Hematopoietic multipotent progenitor cell (in vitro differentiated cells): ENCODE measurements at regions not wholly inside any gene's neighbourhood (a gene's known extent, or its start where the extent isn't known, plus 50 kb on each side); places are given as distances from the start of the nearest gene placed in this dataset.
"Not testable (repeated sequence)": the region's sequence is repeated elsewhere in the genome, so short reads cannot be mapped to it uniquely, and the experiment has no call there.

ENCODE experiments used
- DNase-seq, 3 donors: peaks; one replicate each; pipeline ENCODE4 v3.0.0-alpha.2; 2011 to 2015; ENCODE audit warnings: low read depth in 2 of 3, low spot score in 2 of 3

- DNase-seq, result no peak
Observed at GRCh38 chr4:147220833-147221232, 260.1 kb upstream of the EDNRA start.

DNA sequence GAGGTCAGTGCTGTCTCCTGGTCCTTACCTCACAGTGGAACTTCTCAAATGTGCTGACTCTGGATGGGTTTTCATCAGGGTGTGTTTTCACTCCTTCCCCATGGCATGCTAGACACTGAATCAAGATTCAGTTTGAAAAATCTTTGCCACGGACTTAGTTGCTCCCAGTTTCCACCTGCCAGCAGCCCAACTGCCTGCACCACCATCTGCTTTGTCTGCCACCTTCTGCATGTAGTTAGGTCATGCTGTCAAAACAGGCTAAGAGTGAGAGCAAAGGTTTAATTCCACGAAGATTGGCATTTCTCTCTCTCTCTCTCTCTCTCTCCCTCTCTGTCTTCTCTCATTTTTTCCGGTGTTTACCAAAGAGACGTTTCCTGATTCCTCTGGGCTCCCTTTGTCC is 258.0 kb upstream of the EDNRA start:
- no peak for DNase-seq

GRCh38 chr4:147223576-147223975 is 257.3 kb upstream of the EDNRA start:
- no peak for DNase-seq

- no peak for DNase-seq
Observed at GRCh38 chr4:147236806-147237205, 244.1 kb upstream of the EDNRA start.

GRCh38 chr4:147244786-147245185 is 236.1 kb upstream of the EDNRA start:
- no peak for DNase-seq

- DNase-seq, result no peak
Observed at GRCh38 chr4:147246096-147246495, 234.8 kb upstream of the EDNRA start.

GRCh38 chr4:147246528-147246927 is 234.4 kb upstream of the EDNRA start:
- DNase-seq, result not testable (repeated sequence)

- DNase-seq, result no peak
Observed at GRCh38 chr4:147247579-147247978, 233.3 kb upstream of the EDNRA start.

DNA sequence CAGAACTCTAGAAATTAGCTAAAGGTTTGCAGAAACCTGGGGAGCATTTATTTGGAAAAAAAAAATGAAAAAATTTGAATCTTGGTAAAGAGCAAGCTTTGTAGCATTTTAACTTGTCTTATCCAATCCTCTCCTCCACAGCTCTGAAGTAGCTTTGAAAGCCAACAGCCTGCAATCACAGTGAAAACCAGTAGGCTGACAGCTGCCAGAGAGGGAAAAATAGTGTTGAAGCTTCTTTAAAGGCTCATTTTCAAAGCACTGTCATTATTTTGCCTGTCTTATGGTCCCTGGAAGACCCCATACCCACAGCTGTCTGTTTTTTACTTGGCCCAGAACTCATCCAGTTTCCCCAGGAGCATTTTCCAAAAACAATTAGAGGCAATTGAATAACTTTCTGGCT is 230.8 kb upstream of the EDNRA start:
- no peak for DNase-seq

GRCh38 chr4:147255268-147255667 is 225.6 kb upstream of the EDNRA start:
- not testable (repeated sequence) for DNase-seq

DNA sequence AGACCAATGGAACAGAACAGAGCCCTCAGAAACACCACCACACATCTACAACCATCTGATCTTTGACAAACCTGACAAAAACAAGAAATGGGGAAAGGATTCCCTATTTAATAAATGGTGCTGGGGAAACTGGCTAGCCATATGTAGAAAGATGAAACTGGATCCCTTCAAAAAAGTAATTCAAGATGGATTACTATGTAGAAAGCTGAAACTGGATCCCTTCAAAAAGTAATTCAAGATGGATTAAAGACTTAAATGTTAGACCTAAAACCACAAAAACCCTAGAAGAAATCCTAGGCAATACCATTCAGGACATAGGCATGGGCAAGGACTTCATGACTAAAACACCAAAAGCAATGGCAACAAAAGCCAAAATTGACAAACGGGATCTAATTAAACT is 221.6 kb upstream of the EDNRA start:
- not testable (repeated sequence) for DNase-seq

DNA sequence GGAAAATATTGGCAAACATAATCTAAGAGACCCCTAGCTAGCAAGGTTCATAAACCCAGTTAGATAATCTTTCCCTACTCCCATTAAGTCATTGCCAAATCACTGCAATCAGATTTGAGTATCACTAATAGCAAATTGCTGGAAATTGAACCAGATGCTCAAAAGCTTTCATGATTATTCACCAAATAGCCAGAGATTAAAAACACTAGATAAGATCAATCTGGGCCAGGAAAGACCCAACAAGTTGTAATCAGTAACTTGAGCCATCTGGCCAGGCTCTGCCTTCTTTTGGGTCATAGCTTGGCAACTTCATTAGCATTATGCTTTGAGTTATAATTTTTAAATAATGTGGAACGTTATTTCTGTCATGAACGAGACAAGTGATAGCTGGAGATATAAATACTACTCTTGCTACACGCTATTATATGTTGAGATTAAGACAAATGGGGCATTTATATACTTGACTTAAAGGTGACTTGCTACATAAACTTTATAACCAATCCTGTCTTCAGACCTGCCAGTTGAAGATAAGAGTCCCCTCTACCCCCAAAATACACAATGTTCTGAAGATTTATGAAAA is 196.6 kb upstream of the EDNRA start:
- DNase-seq, result no peak

DNA sequence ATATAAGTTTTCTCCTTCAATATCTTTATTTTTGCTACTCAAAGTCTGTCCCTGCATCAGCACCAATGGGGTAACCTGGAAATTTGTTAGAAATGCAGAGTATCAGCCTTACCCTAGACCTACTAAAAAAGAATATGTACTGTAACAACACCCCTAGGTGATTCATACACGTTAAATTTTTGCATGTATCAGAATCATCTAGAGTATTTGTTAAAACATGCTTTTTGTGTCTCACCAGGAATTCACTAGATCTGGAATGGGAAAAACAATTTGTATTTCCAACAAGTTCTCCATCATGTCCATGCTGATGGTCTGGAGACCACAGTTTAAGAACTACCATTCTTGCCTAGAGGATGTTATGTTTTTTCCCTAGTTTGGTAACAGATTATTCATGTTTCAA is 196.0 kb upstream of the EDNRA start:
- DNase-seq, result no peak

GRCh38 chr4:147285751-147286150 is 195.1 kb upstream of the EDNRA start:
- no peak for DNase-seq

DNA sequence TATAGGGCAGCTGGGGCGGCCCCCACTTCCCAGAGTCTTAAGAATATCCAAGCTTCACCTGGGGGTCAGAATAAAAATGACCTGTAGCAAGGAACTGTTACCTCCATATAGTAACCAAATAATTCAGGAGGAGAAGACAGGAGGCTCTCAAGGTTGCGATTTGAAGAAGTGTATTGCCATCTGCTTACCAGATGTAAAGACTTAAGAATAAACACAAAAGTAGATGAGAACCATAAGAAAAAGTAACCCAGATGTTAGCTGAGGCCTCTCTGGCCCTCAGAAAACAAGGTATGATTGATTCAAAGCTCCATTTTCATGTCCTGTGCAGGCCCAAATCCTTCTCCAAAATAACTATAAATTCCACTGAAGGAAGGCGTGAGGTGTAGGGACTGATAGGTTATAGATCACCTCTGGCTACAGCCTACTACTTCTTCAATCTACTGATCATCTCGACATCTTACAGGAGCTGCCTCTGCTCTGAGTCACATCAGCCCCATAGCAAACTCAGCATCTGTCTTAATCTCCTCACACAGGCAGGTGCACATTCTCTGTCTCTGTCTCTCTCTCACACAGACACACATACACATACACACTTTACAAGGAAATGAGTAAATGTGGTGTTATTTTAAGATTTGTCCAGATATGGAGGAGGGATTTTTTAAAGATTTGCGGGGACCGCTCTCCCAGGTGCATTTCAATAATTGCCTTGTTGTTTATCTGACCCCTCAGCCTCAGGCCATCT is 193.9 kb upstream of the EDNRA start:
- no peak for DNase-seq

- no peak for DNase-seq
Observed at GRCh38 chr4:147287588-147287890, 193.4 kb upstream of the EDNRA start.

- DNase-seq, result no peak
Observed at GRCh38 chr4:147288512-147288911, 192.4 kb upstream of the EDNRA start.

DNA sequence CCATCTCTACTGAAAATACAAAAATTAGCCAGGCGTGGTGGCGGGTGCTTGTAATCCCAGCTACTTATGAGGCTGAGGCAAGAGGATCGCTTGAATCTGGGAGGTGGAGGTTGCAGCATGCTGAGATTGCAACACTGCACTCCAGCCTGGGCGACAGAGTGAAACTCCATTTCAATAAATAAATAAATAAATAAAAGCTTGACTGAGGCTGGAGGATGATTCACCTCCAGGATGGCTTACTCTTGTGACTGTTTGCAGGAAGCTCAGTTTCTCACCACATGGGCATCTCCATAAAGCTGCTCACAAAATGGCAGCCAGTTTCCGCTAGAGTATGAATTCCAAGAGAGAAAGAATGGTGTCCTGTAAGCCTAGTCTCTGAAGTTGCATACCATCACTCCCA is 191.7 kb upstream of the EDNRA start:
- DNase-seq, result no peak

DNA sequence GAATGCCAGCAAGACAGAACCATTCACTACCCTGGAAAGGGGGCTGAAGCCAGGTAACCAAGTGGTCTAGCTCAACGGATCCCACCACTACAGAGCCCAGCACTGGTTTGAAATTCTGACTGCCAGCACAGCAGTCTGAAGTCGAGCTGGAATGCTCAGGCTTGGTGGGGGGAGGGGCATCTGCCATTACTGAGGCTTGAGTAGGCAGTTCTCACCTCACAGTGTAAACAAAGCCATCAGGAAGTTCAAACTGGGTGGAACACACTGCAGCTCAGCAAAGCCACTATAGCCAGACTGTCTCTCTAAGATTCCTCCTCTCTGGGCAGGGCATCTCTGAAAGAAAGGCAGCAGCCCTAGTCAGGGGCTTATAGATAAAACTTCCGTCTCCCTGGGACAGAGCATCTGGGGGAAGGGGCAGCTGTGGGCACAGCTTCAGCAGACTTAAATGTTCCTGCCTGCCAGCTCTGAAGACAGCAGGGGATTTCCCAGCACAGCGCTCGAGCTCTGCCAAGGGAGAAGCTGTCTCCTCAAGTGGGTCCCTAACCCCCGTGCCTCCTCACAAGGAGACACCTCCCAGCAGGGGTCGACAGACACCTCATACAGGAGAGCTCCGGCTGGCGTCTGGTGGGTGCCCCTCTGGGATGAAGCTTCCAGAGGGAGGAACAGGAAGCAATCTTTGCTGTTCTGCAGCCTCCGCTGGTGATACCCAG is 188.1 kb upstream of the EDNRA start:
- not testable (repeated sequence) for DNase-seq

DNA sequence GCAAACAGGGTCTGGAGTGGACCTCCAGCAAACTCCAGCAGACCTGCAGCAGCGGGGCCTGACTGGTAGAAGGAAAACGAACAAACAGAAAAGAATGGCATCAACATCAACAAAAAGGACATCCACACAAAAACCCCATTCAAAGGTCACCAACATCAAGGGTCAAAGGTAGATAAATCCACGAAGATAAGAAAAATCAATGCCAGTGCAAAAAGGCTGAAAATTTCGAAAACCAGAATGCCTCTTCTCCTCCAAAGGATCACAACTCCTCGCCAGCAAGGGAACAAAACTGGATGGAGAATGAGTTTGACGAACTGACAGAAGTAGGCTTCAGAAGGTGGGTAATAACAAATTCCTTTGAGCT is 187.6 kb upstream of the EDNRA start:
- DNase-seq, result not testable (repeated sequence)

DNA sequence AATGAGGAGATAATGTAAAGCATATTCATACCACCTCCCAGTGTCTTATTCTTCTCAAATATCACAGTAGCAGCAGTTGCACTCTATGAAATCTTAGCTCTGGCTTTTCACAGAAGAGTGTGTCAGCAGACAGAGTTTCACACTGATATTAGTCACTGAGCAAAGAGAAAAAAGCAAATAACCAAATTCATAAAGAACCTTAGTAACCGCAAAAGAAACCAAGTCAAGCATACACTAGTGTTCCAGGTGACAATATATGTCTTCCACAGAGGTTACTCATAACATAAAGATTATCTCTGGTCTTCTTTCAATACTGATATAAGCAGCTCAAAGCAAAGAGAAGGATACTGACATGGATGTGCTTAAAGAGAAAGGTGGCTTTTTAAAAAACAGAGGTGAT is 181.7 kb upstream of the EDNRA start:
- no peak for DNase-seq

GRCh38 chr4:147303174-147303872 is 177.6 kb upstream of the EDNRA start:
- no peak for DNase-seq
